ENCODE measurements at regions not wholly inside any gene's neighbourhood (a gene's known extent, or its start where the extent isn't known, plus 50 kb on each side); places are given as distances from the start of the nearest gene placed in this dataset.
"Not testable (repeated sequence)": the region's sequence is repeated elsewhere in the genome, so short reads cannot be mapped to it uniquely, and the experiment has no call there.

GRCh38 chr5:159490507-159490906 lies 160.2 kb upstream of the IL12B start:
- H4K20me1 ChIP-seq = no peaks in the 10 kb centered on the region
- no peak overlapping the region for H3K4me2 ChIP-seq
- TF ChIP-seq Cebpa-rat (IDR thresholded peaks at IDR 0.05) = no peak
- no peak overlapping the region for H3K9ac ChIP-seq
- H3K9me3 ChIP-seq (replicated peaks in 1 of 11) = no peaks in the 10 kb centered on the region
- no peaks in the 10 kb centered on the region for H3K36me3 ChIP-seq
- H3K27me3 ChIP-seq = no peaks in the 10 kb centered on the region; a peak in 1 of 22 replicates
- no peaks in the 10 kb centered on the region for H3K4me1 ChIP-seq
- no peak overlapping the region for H3K27ac ChIP-seq
- H3K4me3 ChIP-seq = no peak overlapping the region

GRCh38 chr5:159493696-159494095 lies 163.4 kb upstream of the IL12B start:
- Histone ChIP-seq H3K9me3 (replicated peaks in 1 of 11) (no peaks in the 10 kb centered on the region), H3K4me1 (peaks cover 6 to 15% (median 14%) of the 10 kb centered on the region in 10 experiments), H3K4me3 (no peak overlapping the region), H3K27me3 (no peaks in the 10 kb centered on the region; a peak in 1 of 22 replicates), H3K36me3 (no peaks in the 10 kb centered on the region), H3K4me2 (no peak overlapping the region), H3K27ac (no peak overlapping the region), H4K20me1 (no peaks in the 10 kb centered on the region), H3K9ac (no peak overlapping the region)
- no peak for TF ChIP-seq Cebpa-rat (IDR thresholded peaks at IDR 0.05)

DNA sequence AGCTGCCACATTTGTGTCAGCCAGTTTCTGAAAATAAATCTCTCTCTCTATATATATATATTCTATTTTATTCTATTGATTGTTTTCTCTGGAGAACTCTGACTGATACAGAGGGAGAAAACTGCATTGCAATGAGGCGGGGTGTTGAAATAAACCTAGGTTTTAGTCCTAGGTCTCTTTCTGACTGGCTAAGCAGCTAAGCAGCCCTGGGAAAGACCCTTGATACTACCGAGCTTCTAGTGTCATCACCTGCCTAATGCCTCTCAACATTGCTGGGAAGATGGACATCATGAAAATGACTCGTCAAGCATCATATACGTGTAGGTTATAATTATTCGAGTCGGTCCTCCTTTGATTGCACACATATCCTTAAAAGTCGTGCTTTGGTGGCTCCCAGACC lies 166.5 kb upstream of the IL12B start:
- no peak overlapping the region for H3K4me3 ChIP-seq

GRCh38 chr5:159497221-159497620 lies 166.9 kb upstream of the IL12B start:
- peaks cover 0 to 5% (median 0%) of the 10 kb centered on the region in 11 experiments; a peak in 1 of 22 replicates for H3K9me3 ChIP-seq (replicated peaks in 1 of 11)
- peaks cover 6 to 15% (median 14%) of the 10 kb centered on the region in 10 experiments for H3K4me1 ChIP-seq
- H3K27ac ChIP-seq = no peak overlapping the region
- H3K4me3 ChIP-seq = no peak overlapping the region
- H3K36me3 ChIP-seq = no peaks in the 10 kb centered on the region
- peak overlapping the region; percentile 37 to 74 (median 54) for H3K4me2 ChIP-seq
- H3K27me3 ChIP-seq = no peaks in the 10 kb centered on the region
- TF ChIP-seq Cebpa-rat (IDR thresholded peaks at IDR 0.05) = peak in 3 of 11 experiments; percentile 21 to 68 (median 55); a peak in 3 of 22 replicates
- no peaks in the 10 kb centered on the region for H4K20me1 ChIP-seq
- no peak overlapping the region for H3K9ac ChIP-seq

More for the DNA sequence above, 166.5 kb upstream of the IL12B start:
- TF ChIP-seq Cebpa-rat (IDR thresholded peaks at IDR 0.05) = no peak
- Histone ChIP-seq H3K27me3 (no peaks in the 10 kb centered on the region), H3K27ac (no peak overlapping the region), H3K9me3 (replicated peaks in 1 of 11) (peaks cover 0 to 5% (median 0%) of the 10 kb centered on the region in 11 experiments; a peak in 1 of 22 replicates), H3K4me2 (peak overlapping the region in 9 of 11 experiments; percentile 37 to 74 (median 55); a peak in 15 of 22 replicates), H4K20me1 (no peaks in the 10 kb centered on the region), H3K9ac (no peak overlapping the region), H3K36me3 (no peaks in the 10 kb centered on the region), H3K4me1 (peaks cover 6 to 15% (median 14%) of the 10 kb centered on the region in 10 experiments)

DNA sequence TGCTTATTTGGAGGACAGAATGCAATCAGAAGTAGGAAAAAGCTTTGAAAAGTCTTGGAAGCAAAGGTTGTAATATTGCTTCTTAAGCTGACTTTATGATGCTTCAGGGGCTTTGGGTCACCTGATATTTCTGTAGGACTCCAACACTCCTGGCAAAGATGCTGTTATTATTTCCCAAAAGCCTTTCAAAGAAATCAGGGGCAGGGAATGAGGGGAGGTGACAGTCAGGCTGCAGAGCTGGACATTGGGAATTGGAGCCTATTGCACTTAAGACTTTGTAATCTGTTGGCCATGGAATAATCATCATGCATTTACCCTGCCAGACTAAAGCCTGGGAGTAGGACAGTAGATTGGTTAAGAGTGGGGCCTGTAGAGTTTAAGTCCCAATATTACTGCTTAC lies 168.3 kb upstream of the IL12B start:
- Histone ChIP-seq H3K27ac (no peak overlapping the region), H3K9ac (no peak overlapping the region), H3K36me3 (no peaks in the 10 kb centered on the region), H3K9me3 (replicated peaks in 1 of 11) (peaks cover 0 to 5% (median 0%) of the 10 kb centered on the region in 11 experiments; a peak in 1 of 22 replicates), H3K4me1 (peaks cover 6 to 15% (median 14%) of the 10 kb centered on the region in 10 experiments), H3K4me2 (no peak overlapping the region), H3K27me3 (no peaks in the 10 kb centered on the region), H4K20me1 (no peaks in the 10 kb centered on the region), H3K4me3 (no peak overlapping the region)
- TF ChIP-seq Cebpa-rat (IDR thresholded peaks at IDR 0.05) = no peak

GRCh38 chr5:159502116-159502515 lies 171.8 kb upstream of the IL12B start:
- peaks cover 8 to 20% (median 14%) of the 10 kb centered on the region in 10 experiments for H3K4me1 ChIP-seq
- not testable (repeated sequence) for H3K36me3 ChIP-seq; H3K27me3 ChIP-seq; H3K4me3 ChIP-seq; H3K9me3 ChIP-seq (replicated peaks in 1 of 11); H3K4me2 ChIP-seq; H3K27ac ChIP-seq; H3K9ac ChIP-seq; H4K20me1 ChIP-seq

DNA sequence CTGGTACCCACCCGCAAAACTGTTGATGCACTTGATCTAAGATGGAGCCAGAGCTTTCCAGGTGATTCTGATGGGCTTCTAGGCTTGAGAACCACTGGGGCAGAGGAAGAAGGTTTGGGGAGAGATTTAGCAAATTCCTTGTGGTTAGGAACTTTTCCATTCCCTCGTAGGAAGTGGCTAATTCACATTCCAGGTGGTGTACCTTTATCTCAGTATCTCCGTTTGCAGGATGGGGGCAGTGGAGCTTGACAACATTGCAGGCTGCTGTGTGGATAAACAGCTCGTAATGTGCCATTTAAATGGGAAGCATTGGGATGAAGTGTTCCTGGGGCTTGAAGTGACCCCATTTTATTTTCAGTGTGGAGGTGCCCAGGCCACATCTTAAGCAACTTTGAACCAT lies 172.9 kb upstream of the IL12B start:
- no peaks in the 10 kb centered on the region for H4K20me1 ChIP-seq
- no peaks in the 10 kb centered on the region for H3K36me3 ChIP-seq
- H3K9me3 ChIP-seq (replicated peaks in 1 of 11) = peaks cover 0 to 8% (median 0%) of the 10 kb centered on the region in 11 experiments; a peak in 1 of 22 replicates
- TF ChIP-seq Cebpa-rat (IDR thresholded peaks at IDR 0.05) = no peak
- H3K27me3 ChIP-seq = no peaks in the 10 kb centered on the region
- no peak overlapping the region for H3K4me3 ChIP-seq
- H3K4me2 ChIP-seq = no peak overlapping the region
- no peak overlapping the region for H3K9ac ChIP-seq
- H3K27ac ChIP-seq = no peak overlapping the region
- peaks cover 0 to 11% (median 5%) of the 10 kb centered on the region in 10 experiments; a peak in 11 of 20 replicates for H3K4me1 ChIP-seq

- H3K4me2 ChIP-seq = peak overlapping the region in 5 of 11 experiments; percentile 1 to 60 (median 29); a peak in 7 of 22 replicates
- H3K27me3 ChIP-seq = no peaks in the 10 kb centered on the region
- no peaks in the 10 kb centered on the region for H3K36me3 ChIP-seq
- H3K9me3 ChIP-seq (replicated peaks in 1 of 11) = peaks cover 0 to 8% (median 0%) of the 10 kb centered on the region in 11 experiments; a peak in 1 of 22 replicates
- H3K4me3 ChIP-seq = no peak overlapping the region
- no peaks in the 10 kb centered on the region for H4K20me1 ChIP-seq
- 0 out of 22 replicates have a peak overlapping the region, but pooled peaks of 1 of the 11 experiments have one; percentile 27 for H3K27ac ChIP-seq
- H3K4me1 ChIP-seq = peaks cover 0 to 11% (median 4%) of the 10 kb centered on the region in 10 experiments; a peak in 9 of 20 replicates
- no peak for TF ChIP-seq Cebpa-rat (IDR thresholded peaks at IDR 0.05)
- H3K9ac ChIP-seq = 0 out of 22 replicates have a peak overlapping the region, but pooled peaks of 1 of the 11 experiments have one; percentile 2
Observed at GRCh38 chr5:159504106-159504856, 174.0 kb upstream of the IL12B start.

GRCh38 chr5:159504857-159505304 lies 174.6 kb upstream of the IL12B start:
- no peak for TF ChIP-seq Cebpa-rat (IDR thresholded peaks at IDR 0.05)
- peaks cover 0 to 11% (median 4%) of the 10 kb centered on the region in 10 experiments; a peak in 9 of 20 replicates for H3K4me1 ChIP-seq
- H3K4me2 ChIP-seq = peak overlapping the region in 5 of 11 experiments; percentile 1 to 60 (median 29); a peak in 9 of 22 replicates
- no peak overlapping the region for H3K4me3 ChIP-seq
- no peaks in the 10 kb centered on the region for H3K27me3 ChIP-seq
- H3K9me3 ChIP-seq (replicated peaks in 1 of 11) = 0 out of 22 replicates have a peak, but pooled peaks cover 0 to 8% (median 0%) of the 10 kb centered on the region in 11 experiments
- peak overlapping the region in 1 of 11 experiments; percentile 27; a peak in 1 of 22 replicates for H3K27ac ChIP-seq
- no peaks in the 10 kb centered on the region for H4K20me1 ChIP-seq
- peak overlapping the region in 2 of 11 experiments; percentile 2 to 40; a peak in 1 of 22 replicates for H3K9ac ChIP-seq
- H3K36me3 ChIP-seq = no peaks in the 10 kb centered on the region
